Natural killer cell (primary cell): ENCODE measurements at regions not wholly inside any gene's neighbourhood (a gene's known extent, or its start where the extent isn't known, plus 50 kb on each side); places are given as distances from the start of the nearest gene placed in this dataset.

Source experiments
- ATAC-seq, 3 donors: fragments of 150-1000 bp in 2 of 3; fragments of 200-7000 bp in 1 of 3; cut with Tn5 transposase; 1 replicate in 1 of 3; 2 replicates in 2 of 3; pipeline ENCODE4 v1.10.0; 2021; ENCODE audit warnings: mild to moderate bottlenecking in 2 of 3, moderate library complexity in 2 of 3
- DNase-seq, 2 donors: peaks; one replicate each; pipeline versions ENCODE4 v3.0.0 to v3.0.0-alpha.2; 2013 to 2021; ENCODE audit warnings: mixed read lengths in 1 of 2
- H3K27ac ChIP-seq: one replicate; pipeline ENCODE4 v1.5.1; 2013; ENCODE audit warnings: mild to moderate bottlenecking, low read length
- H3K27me3 ChIP-seq: one replicate; pipeline ENCODE4 v1.6.1; 2013; ENCODE audit warnings: low read length; ENCODE audit not compliant: control insufficient read depth, insufficient read depth
- H3K36me3 ChIP-seq: one replicate; pipeline ENCODE4 v1.6.1; 2013; ENCODE audit warnings: low read length; ENCODE audit not compliant: control insufficient read depth, insufficient read depth
- H3K4me1 ChIP-seq: one replicate; pipeline ENCODE4 v1.6.1; 2013; ENCODE audit warnings: low read length; ENCODE audit not compliant: control insufficient read depth, insufficient read depth
- H3K4me3 ChIP-seq: one replicate; pipeline ENCODE4 v1.5.1; 2013; ENCODE audit warnings: low read length
- H3K9me3 ChIP-seq: one replicate; pipeline ENCODE4 v1.6.1; 2013; ENCODE audit warnings: low read length; ENCODE audit not compliant: control insufficient read depth, insufficient read depth
- H3K27ac Mint-ChIP-seq, 2 donors: one replicate each; pipeline ENCODE4 v1.8.0; 2022; ENCODE audit warnings: mild to moderate bottlenecking in 2 of 2, mixed read lengths in 2 of 2, moderate library complexity in 1 of 2
- H3K27me3 Mint-ChIP-seq, 2 donors: one replicate each; pipeline ENCODE4 v1.8.0; 2022; ENCODE audit warnings: low read depth in 2 of 2, mixed read lengths in 2 of 2
- H3K36me3 Mint-ChIP-seq: one replicate; pipeline ENCODE4 v1.8.0; 2022; ENCODE audit warnings: mixed read lengths
- H3K4me1 Mint-ChIP-seq, 2 donors: one replicate each; pipeline ENCODE4 v1.8.0; 2022; ENCODE audit warnings: mixed read lengths in 2 of 2
- H3K4me3 Mint-ChIP-seq: one replicate; pipeline ENCODE4 v1.8.0; 2022; ENCODE audit warnings: mild to moderate bottlenecking, moderate library complexity, mixed read lengths
- H3K9me3 Mint-ChIP-seq, 2 donors: one replicate each; pipeline ENCODE4 v1.8.0; 2022; ENCODE audit warnings: mixed read lengths in 2 of 2
- WGBS: methylation state at CpG from one replicate; pipeline ENCODE4 v1.1.7; 2013; ENCODE audit warnings: missing lambda C conversion rate; ENCODE audit not compliant: insufficient coverage; 5-methylcytosine and 5-hydroxymethylcytosine counted together
- intact Hi-C: fragments of 100-400 bp; cut with micrococcal nuclease; formaldehyde crosslinking; loops from one replicate; pipeline ENCODE4 v1.14.2; 2022
- TF ChIP-seq, protein P1 (sequence below): fragments of 200-600 bp; IDR thresholded peaks from one replicate; pipeline ENCODE4 v1.8.0; 2022; ENCODE audit warnings: antibody characterized with exemption

DNA sequence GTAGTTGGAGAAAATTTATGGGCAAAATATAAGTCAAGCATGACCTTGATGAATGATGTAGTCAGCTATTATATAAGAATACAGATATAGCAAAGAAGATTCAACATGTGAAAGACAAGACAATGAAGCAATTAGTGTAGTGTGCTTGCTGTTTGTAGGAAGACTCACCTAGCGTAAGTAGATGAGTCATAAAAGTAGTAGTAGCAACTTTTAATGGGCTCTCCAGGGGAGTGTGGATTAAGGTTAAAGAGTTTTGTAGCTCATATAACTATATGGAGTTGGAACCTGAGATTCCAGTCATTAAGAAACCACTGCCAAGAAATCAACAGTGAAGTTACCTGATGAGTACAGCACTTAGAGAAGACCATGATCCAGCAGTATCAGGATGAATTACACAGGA, 444.7 kb upstream of the CNTN3 start:
- 89% methylated on average over 1 of the region's 1 CpG for WGBS
- intact Hi-C loops, result no loop called here

DNA sequence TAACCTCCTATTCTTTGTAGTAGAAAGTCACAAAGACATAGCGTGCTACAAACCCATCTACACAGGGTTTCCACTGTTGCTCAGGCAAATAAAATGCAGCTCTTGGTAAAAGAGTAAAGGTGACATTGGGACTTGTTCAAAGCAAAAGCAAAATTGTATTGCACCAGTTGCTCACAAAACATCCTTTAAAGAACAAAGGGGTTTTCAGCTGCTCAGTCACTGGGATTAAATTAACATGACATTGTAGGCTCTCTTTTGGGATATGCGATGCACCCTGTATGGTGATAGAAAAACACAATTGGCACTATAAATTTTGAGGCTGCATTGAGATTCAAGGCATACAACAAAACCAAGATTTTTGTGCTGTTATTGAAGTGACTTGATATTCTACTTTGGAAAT, 447.3 kb upstream of the CNTN3 start:
- no peaks in the 10 kb centered on the region for H3K36me3 Mint-ChIP-seq
- H3K9me3 Mint-ChIP-seq, result peaks cover 6 to 18% of the 10 kb centered on the region in 2 donors
- Histone ChIP-seq H3K4me1 (no peaks in the 10 kb centered on the region), H3K27me3 (no peaks in the 10 kb centered on the region), H3K4me3 (no peak overlapping the region), H3K9me3 (no peaks in the 10 kb centered on the region), H3K27ac (no peak overlapping the region), H3K36me3 (no peaks in the 10 kb centered on the region)
- no peaks in the 10 kb centered on the region for H3K27me3 Mint-ChIP-seq
- H3K4me3 Mint-ChIP-seq, result no peak overlapping the region
- H3K27ac Mint-ChIP-seq, result no peak overlapping the region
- intact Hi-C loops, result no loop called here
- DNase-seq, result no peak
- TF ChIP-seq, protein P1, sequence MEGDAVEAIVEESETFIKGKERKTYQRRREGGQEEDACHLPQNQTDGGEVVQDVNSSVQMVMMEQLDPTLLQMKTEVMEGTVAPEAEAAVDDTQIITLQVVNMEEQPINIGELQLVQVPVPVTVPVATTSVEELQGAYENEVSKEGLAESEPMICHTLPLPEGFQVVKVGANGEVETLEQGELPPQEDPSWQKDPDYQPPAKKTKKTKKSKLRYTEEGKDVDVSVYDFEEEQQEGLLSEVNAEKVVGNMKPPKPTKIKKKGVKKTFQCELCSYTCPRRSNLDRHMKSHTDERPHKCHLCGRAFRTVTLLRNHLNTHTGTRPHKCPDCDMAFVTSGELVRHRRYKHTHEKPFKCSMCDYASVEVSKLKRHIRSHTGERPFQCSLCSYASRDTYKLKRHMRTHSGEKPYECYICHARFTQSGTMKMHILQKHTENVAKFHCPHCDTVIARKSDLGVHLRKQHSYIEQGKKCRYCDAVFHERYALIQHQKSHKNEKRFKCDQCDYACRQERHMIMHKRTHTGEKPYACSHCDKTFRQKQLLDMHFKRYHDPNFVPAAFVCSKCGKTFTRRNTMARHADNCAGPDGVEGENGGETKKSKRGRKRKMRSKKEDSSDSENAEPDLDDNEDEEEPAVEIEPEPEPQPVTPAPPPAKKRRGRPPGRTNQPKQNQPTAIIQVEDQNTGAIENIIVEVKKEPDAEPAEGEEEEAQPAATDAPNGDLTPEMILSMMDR, result no peak
- no peaks in the 10 kb centered on the region for H3K4me1 Mint-ChIP-seq
- 85% methylated on average over 2 of the region's 2 CpGs for WGBS
- no peak for ATAC-seq

More for the DNA sequence above, 444.7 kb upstream of the CNTN3 start:
- no peaks in the 10 kb centered on the region for H3K4me1 ChIP-seq
- Mint-ChIP-seq H3K9me3 (peaks cover 13 to 15% of the 10 kb centered on the region in 2 donors), H3K27me3 (no peaks in the 10 kb centered on the region), H3K4me3 (no peak overlapping the region), H3K36me3 (no peaks in the 10 kb centered on the region), H3K27ac (no peak overlapping the region), H3K4me1 (no peaks in the 10 kb centered on the region)
- DNase-seq, result no peak
- no peaks in the 10 kb centered on the region for H3K27me3 ChIP-seq
- TF ChIP-seq, protein P1, result no peak
- ATAC-seq, result no peak
- no peak overlapping the region for H3K27ac ChIP-seq
- H3K4me3 ChIP-seq, result no peak overlapping the region
- no peaks in the 10 kb centered on the region for H3K9me3 ChIP-seq
- no peaks in the 10 kb centered on the region for H3K36me3 ChIP-seq

DNA sequence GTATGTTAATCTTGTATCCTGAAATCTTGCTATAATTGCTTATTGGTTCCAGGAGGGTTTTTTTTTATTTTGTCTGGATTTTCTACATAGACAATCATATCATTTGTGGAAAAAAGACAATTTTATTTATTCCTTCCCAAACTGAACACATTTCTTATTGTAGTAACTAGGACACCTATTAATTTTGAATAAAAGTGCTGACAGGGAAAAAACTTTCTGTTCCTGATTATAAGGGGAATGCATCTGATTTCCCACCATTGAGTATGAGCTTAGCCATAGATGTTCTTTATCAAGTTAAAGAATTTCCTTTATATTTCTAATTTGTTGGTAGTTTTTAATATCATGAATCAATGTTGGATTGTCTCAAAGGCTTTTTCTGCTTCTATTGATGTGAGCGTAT, 460.7 kb upstream of the CNTN3 start:
- Mint-ChIP-seq H3K4me3 (no peak overlapping the region), H3K4me1 (no peaks in the 10 kb centered on the region), H3K36me3 (peaks cover 18% of the 10 kb centered on the region), H3K9me3 (peaks cover 17 to 24% of the 10 kb centered on the region in 2 donors), H3K27ac (no peak overlapping the region), H3K27me3 (no peaks in the 10 kb centered on the region)
- DNase-seq (no peak), ATAC-seq (no peak)
- intact Hi-C loops, result no loop called here
- Histone ChIP-seq H3K9me3 (peaks cover 2% of the 10 kb centered on the region), H3K4me1 (no peaks in the 10 kb centered on the region), H3K4me3 (no peak overlapping the region), H3K36me3 (no peaks in the 10 kb centered on the region), H3K27ac (no peak overlapping the region), H3K27me3 (no peaks in the 10 kb centered on the region)
- TF ChIP-seq, protein P1, result no peak
- WGBS, result 100% methylated on average over 1 of the region's 1 CpG

DNA sequence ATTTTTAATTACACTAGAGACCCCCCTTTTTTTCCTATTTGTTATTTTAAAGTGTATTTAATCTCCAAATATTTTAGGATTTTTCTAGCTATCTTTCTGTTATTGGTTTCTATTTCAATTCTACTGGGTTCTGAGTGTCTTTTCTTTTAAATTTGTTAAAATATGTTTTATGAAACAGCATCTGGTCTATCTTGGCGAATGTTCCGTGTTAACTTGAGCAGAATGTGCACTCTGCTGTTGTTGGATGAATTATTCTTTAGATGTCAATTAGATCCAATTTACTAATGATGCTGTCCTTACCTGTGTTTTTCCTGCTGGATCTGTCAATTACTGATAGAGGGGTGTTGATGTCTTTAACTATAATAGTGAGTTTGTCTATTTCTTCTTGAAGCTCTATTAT, 462.0 kb upstream of the CNTN3 start:
- no peak overlapping the region for H3K27ac ChIP-seq
- Mint-ChIP-seq H3K4me1 (no peaks in the 10 kb centered on the region), H3K27ac (no peak overlapping the region), H3K9me3 (peaks cover 17 to 24% of the 10 kb centered on the region in 2 donors), H3K36me3 (peaks cover 18% of the 10 kb centered on the region), H3K4me3 (no peak overlapping the region), H3K27me3 (no peaks in the 10 kb centered on the region)
- H3K27me3 ChIP-seq, result no peaks in the 10 kb centered on the region
- H3K36me3 ChIP-seq, result no peaks in the 10 kb centered on the region
- TF ChIP-seq, protein P1, result no peak
- DNase-seq, result no peak
- H3K9me3 ChIP-seq, result no peaks in the 10 kb centered on the region
- WGBS, result 87% methylated on average over 2 of the region's 2 CpGs
- no peak overlapping the region for H3K4me3 ChIP-seq
- no peaks in the 10 kb centered on the region for H3K4me1 ChIP-seq
- intact Hi-C loops, result no loop called here
- no peak for ATAC-seq
